GM18507 (cell line): ENCODE measurements at regions not wholly inside any gene's neighbourhood (a gene's known extent, or its start where the extent isn't known, plus 50 kb on each side); places are given as distances from the start of the nearest gene placed in this dataset.

Experiments used
- DNase-seq: peaks from one replicate; pipeline ENCODE4 v3.0.0; 2011; ENCODE audit warnings: low read depth; ENCODE audit not compliant: insufficient read length; ENCODE audit errors: extremely low spot score
- FAIRE-seq: peaks from 2 replicates; lab custom pipeline; 2011; peaks lifted over from hg19 to GRCh38; lab: Jason Lieb, UNC

DNA sequence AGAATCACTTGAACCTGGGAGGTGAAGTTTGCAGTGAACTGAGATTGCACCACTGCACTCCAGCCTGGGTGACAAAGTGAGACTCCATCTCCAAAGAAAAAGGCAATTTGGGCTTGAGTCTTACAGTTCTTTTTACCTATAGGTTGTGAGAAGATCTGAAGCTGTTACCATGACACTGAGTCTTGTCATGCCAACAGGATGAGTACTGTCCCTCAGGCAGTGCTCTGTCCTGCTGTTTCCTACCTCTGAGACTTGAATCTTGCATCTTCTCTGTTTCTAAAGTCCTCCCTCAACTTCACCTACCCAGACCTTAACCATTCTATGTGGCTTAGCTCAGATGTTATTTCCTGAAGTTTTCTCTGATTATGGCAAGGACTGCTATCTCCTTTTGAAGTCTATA, 400.8 kb upstream of the PRICKLE1 start:
- FAIRE-seq, result no peak

DNA sequence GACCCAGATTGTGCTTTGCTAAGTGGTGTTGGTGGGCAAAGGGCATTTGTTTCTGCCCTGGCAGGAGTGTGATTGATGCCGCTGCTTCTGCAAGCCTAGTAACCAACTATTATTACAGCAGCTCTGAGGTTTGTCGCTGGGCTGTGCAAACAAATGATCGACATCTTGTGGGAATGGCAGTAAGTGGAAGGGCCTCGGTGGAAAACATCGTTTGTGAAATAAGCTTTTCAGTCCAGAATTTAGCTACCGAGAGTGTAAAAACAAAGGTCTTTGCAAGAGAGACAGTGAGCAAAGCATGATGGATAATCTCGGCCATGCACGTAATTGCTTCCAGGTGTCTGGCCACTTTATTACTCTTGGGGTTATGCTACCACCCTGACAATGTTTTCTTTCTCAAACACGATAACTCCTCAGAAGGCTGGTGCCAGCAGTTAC, 397.7 kb upstream of the PRICKLE1 start:
- FAIRE-seq (no peak), DNase-seq (no peak)

More for the DNA sequence above, 400.8 kb upstream of the PRICKLE1 start:
- DNase-seq, result no peak

DNA sequence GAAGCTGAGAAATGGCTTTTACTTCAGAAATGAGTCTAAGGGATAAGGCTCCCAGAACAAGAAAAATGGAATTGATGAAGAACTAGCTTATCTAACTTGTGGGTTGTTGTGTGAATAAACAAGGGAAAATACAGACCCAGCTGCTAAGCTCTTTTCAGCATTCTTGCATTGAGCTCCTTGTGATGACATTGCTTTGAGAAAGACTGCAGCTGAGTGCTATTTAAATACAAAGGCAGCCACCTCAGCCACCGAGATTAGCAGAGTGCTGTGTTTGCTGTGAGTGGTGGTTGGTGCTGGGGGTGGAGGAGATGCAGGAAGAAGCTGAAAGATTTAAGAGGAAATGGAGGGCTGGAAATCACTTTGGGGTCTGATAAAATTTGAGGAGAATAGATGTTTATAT, 396.0 kb upstream of the PRICKLE1 start:
- FAIRE-seq, result no peak
- DNase-seq, result no peak

DNA sequence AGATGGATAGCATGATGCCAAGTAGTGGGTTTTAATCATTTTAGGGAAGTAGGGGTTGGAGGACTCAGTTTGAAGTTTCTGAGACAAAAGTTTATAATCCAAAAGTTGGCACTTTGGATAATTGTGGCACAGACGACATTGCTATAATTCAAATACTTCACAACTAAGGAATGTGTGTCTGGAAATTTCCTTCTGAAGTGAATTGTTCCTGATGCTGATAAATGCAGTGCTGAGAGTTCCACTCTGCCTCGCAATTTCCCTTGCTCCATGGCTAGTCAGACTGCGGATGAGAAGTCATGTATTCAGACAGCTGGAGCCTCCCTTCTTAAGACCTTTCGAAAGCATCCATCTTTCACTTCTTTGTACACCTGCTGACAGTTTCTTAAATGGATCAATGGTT, 393.3 kb upstream of the PRICKLE1 start:
- no peak for FAIRE-seq
- no peak for DNase-seq

DNA sequence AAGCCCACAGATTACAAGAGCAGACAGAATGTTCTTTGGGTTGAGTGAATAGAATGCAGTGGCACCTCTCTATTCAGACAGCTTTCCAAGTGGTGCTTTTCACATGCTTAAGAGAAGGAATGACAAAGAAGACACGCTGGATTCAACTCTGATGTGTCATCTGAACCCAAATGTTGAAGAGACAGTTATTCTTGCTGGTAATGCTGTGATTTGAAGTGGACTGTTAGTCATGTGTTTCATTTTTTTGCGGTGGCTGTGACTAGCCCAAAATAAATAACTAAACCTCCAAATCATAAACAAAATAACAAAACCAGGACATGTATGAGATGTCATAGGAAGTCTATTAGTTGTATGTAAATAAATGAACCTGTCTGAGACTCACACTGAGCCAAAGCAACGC, 391.8 kb upstream of the PRICKLE1 start:
- FAIRE-seq, result no peak
- DNase-seq, result no peak

DNA sequence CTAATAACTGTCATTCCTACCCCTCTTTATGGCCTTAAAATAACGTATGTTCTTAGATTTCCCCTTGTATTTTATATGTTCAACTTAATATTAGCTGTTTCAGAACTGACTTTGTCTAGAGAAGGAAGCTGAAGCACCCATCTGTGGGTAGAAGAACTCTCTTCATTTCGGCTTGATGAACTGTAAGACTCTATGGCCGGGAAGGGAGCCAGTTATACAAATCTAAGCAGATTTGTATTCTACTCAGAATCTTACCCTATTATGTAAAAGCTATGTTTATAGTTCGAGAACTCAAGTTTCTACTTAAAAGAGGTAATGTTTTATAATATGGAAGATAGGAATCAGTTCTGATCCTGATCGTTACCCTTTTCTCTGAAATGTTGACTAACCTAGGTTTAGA, 390.9 kb upstream of the PRICKLE1 start:
- no peak for DNase-seq

DNA sequence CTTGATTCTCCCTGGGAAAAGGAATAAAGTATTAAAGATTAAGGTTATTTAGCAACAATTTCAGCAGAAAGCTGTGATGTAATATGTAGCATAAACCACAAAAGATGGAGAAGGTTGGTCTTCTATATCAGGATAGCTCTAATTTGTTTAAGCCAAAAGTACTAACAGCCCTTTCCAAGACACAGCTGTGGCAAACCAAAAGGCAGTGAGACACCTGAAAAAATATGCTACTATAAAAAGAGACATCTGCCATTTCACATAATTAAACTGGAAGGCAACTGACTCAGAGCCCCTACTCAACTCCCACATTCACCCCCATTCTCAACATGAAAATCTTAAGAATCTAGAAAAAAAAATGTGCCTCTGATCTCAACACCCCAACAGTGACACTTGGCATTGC, 390.2 kb upstream of the PRICKLE1 start:
- FAIRE-seq (no peak), DNase-seq (no peak)

More for the DNA sequence above, 390.9 kb upstream of the PRICKLE1 start:
- FAIRE-seq, result no peak

DNA sequence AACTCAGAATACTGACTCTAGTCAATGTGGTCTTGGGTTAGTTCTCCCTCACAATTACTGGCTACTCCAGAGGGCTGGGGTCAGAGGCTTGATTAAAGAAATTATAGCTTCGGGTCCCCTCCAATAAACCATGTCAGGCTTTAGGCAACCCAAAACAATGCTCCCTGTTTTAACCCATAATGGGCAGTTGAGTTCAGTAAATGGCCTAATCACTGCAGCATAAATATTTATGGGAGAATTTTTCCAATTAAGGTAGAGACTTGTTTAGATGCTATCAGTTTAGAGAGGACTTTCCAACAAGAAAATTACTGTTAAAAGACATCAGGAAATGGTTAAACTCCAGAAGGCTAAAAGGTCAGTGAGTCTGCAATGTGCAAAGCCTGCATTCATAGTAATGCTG, 389.2 kb upstream of the PRICKLE1 start:
- DNase-seq (no peak), FAIRE-seq (no peak)

DNA sequence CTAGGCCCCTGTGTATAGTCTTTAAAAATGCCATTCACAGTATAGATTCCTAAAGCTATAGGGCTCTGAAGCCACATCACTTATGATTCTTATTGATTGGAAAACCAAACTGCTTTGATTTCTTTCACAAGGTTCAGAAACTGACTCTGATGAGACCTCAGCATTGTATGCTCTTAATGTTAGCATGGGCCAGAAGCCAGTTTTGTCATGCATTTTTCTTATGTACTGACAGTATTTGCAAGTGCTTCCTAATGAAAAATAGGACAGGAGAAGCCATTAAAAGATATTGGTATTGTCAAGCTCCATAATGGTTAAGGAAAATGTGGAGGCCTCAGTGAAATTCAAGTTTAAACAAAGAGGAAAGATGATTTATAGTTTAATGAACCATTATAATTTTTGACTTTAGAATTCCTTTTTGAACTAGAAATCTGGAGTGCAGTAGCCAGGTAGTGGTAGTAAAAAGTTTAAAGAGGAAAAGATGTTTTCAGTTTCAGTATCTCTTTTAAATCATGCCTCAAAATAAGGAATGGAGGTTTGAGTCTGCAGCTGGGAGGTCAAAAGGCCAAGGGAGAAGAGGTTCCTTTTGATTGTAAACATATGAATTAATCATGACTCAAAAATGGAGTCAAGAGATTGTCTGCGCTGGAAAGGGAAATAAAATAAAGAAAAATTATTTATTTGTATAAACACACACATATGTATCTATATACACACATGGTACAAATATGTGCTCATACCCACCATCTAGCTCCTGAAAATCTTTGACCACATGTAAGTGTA, 388.1 kb upstream of the PRICKLE1 start:
- no peak for FAIRE-seq
- DNase-seq, result no peak

DNA sequence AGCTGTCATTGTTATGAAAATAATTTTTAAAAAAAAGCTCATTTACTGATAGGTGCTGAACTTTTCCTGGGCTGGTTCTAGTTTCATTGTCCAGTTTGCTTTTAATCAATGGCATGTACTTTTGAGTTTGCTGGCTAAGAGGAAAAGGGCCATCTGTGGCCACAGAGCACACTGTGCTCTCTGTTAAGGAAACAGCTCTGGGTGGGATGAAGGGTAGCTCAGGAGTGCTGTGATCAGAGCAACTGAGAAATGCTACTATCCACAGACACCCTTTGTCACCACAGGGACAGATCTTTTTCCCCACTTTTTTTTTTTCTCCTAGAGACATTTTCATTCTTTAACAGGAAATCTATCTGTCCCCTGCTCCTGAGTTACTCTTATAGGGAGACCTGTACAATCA, 387.1 kb upstream of the PRICKLE1 start:
- no peak for FAIRE-seq
- DNase-seq, result no peak

DNA sequence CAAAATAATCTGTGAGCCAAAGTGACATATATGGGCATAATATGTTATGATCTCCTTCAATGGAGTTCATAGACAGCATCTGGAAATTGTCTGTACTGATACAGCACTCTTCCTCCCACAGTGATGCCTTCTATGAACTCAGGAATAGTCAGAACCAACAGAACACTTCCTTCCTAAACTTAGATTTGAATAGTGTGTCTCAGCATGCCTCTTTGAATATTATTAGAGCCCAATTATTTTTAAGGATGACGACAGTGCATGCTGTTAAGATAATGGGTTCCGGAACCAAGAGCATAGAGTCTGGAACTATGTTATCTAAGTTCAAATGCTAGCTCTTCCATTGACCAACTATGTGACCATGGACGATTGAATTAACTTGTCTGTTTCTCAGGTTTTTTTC, 386.6 kb upstream of the PRICKLE1 start:
- FAIRE-seq, result no peak
- no peak for DNase-seq

DNA sequence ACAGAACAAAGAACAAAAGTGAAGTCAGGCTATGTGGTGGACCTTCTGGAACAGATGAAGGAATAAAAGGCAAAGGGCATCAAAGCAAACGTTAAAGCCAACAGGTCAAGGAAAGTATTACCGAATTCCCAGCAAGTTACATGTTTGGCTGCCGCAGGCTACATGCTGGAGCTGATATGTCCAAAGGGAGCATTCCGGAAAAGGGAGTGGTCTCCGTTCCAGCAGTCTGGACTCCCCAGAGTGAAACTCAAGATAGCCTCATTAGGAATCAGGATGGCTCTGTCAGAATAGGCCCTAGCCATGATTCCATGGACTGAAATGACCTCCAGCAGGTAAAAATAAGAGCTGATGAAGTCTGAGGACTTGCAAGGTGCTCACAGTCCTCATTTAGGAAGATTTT, 379.8 kb upstream of the PRICKLE1 start:
- FAIRE-seq (no peak), DNase-seq (no peak)

DNA sequence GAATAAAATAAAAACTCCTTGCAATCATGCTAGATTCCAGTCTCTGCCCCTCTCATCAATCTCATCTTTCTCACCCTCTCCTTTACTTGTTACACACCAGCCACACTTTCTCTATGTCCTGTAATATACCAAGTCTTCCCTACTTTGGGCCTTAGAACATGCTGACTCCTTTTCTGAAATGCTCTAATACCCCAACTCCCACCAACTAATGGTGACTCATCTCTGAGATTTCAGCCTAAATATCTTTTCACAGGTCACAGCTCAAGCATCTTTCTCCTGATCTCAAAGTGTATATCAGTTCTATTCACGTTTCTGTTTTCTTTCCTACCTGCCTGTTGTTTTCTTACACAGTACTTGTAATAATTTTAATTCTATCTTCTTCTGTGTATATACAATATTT, 378.9 kb upstream of the PRICKLE1 start:
- DNase-seq (no peak), FAIRE-seq (no peak)

DNA sequence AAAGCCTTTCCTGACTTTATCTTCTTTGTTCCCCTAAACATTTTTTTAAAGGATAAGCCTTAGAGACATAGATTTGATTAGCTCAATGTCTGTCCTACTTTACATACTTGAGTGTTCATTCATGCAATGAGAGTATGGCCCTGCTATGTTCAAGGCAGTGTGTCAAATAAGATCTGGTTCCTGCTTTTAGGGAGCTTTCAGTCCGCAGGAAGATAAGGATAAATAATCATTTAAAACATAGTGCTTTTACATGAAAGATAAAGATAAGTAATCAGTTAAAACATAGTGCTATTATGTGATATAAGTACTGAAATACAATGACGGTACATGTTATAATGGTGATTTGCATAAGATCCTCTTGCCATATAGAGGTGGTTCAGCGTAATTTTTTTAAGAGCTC, 378.3 kb upstream of the PRICKLE1 start:
- FAIRE-seq (no peak), DNase-seq (no peak)

DNA sequence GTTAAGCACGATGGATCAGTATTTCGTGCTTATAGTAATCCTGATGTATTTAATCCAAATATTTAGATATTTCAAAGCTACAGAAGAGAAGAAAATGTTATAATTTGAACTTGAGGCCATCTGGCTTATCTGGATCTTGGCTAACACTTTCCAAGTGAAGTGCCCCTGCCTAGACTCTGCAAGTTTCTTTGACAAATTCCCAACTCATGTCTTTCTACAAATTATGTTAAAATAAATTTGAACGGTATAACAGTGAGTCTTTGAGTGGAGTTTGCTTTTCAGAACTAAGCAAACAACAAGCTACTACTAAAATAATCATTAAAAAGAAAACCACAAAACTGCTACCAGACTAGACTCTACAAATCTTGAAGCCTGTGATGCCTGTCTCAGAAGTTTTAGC, 374.4 kb upstream of the PRICKLE1 start:
- DNase-seq (no peak), FAIRE-seq (no peak)

DNA sequence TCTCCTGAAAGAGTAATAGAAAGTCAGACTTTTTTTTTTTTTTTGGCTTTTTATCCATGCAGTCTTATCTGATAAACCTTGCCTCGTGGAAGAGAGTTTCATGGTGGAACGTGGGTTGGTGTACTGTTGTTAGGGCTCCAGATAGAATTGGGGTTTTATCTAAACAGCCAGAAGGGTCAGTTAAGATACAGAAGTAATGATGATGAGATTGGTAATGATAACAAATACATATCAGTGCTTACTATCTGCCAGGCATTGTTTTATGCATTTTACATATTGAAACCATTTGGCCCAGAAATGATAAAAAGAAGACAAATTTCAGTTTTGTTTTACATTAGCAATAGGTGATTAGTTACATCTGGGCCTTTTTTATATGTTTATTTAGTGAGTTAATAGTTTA, 372.8 kb upstream of the PRICKLE1 start:
- FAIRE-seq (no peak), DNase-seq (no peak)

DNA sequence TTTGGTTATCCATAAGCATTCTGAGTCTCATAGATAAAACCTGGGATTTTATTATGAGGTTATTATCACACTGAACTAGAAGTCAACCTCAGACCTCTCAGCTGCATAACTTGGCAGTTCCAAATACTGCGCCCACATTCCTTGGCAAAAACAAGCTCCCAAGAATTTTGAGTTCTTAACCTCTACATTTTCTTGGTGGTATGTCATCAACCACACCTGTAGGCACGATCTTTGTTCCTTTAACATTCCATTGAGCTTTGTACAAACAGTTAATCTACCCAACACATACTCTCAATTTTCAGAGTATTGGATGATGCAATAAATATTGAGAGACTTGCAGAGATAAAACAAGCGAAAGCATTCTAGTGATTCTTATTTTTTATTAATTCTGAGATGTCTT, 371.8 kb upstream of the PRICKLE1 start:
- DNase-seq (no peak), FAIRE-seq (no peak)

DNA sequence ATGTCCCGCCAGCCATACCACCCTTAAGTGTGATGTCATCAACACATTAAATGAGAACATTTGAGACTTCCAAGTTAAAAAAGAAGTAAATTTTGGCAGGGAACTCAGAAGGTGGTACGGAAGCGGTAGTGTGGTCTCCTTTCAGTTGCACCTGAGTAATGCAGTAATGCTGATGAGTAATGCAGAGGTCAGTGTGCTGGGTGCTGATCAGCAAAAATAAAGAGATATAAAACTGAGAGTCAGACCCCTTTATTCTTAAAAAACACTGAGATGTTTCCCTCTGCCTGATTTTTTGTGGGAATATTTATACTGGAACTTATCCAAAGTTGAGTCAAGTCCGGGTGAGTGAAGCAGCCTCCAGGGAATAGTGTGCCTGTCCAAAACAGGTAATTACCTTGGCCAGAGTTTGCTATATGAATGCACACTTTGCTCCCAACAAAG, 370.6 kb upstream of the PRICKLE1 start:
- FAIRE-seq (no peak), DNase-seq (no peak)

DNA sequence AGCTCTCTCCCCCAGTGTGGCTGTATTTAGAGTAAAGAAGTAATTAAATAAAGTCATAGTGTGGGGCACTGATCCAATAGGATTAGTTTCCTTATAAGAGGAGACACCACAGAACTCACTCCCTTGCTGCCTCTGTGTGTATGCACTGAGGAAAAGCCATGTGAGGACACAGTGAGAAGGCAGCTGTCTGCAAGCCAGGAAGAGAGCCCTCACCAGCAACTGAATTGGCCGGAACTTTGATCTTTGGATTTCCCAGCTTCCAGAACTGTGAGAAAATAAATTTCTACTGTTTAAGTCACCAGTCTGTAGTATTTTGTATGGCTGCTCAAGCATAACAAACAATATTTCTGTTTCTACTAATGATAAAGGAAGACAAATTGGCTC, 368.7 kb upstream of the PRICKLE1 start:
- FAIRE-seq (no peak), DNase-seq (no peak)

DNA sequence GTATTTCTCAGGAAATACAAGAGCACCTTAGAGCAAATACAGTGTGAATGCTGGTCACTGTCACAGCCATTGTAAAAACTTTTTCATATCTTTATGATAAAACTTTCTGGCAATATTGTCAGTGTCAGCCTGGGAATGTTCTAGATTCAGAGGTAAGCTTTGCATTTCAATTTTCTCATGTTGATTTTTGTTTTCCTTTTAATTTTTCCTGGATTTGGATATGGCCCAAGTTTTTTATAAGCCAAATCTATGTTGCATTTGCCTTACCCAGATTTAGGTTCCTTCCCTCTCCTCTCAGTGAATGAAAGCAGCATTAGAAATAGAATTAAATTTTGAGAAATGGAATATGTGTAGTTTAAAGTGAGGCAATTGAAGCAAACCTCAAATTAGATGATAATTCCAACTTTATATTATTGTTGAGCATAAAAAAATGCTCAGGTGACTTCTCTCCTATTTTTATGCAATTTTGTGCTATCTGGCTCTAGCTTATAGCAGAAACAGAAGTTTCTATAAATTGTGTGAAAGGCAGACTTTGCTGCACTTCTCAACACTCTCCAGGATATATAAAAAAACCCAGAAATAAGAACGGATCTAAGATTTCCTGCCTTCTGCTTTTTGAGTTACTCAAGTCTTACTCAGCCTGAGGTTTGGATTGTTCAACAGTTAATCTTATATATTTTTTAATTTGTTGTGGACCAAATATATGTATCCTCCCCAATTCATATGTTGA, 368.2 kb upstream of the PRICKLE1 start:
- FAIRE-seq (no peak), DNase-seq (no peak)

DNA sequence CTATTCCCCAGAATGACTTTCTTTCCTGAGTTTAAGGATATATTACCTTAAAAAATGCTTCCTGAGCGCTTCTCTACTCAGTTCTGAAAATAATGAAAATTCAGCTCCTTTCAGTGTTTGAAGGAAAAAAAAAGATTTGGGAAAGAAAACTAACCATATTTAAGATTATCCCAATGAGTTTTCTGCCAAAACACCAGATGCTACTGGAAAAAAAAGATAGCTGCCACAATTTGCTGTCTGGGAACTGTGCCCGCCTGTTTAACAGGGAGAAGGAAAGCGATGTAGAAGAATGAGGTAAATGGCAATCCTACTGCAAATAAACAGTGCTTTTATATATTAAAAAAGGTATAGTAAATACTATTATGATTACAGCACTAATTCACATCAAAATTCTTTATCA, 367.6 kb upstream of the PRICKLE1 start:
- DNase-seq, result no peak
- no peak for FAIRE-seq
